CD4-positive, CD25-positive, alpha-beta regulatory T cell (primary cell): ENCODE measurements at regions not wholly inside any gene's neighbourhood (a gene's known extent, or its start where the extent isn't known, plus 50 kb on each side); places are given as distances from the start of the nearest gene placed in this dataset.

Source experiments
- ATAC-seq, 2 donors: fragments of 150-1000 bp; cut with Tn5 transposase; one replicate each; pipeline ENCODE4 v1.10.0; 2021; ENCODE audit warnings: low read depth in 2 of 2, moderate number of reproducible peaks in 2 of 2, moderate library complexity in 1 of 2
- DNase-seq, 3 donors: peaks; one replicate each; pipeline versions ENCODE4 v3.0.0 to v3.0.0-alpha.2; 2012 to 2022; ENCODE audit warnings: mixed read lengths in 1 of 3
- H3K27ac ChIP-seq: one replicate; pipeline ENCODE4 v1.7.0; 2013; ENCODE audit warnings: mild to moderate bottlenecking, low read length; ENCODE audit not compliant: insufficient read depth, poor library complexity, severe bottlenecking
- H3K27me3 ChIP-seq: one replicate; pipeline ENCODE4 v1.7.0; 2013; ENCODE audit warnings: low read length; ENCODE audit not compliant: control insufficient read depth, insufficient read depth
- H3K36me3 ChIP-seq: one replicate; pipeline ENCODE4 v1.7.0; 2013; ENCODE audit warnings: mild to moderate bottlenecking, low read length, moderate library complexity; ENCODE audit not compliant: control insufficient read depth, insufficient read depth
- H3K4me1 ChIP-seq: 2 replicates; pipeline ENCODE4 v1.7.0; 2013; ENCODE audit warnings: mild to moderate bottlenecking, low read length; ENCODE audit not compliant: insufficient read depth, control insufficient read depth, poor library complexity, severe bottlenecking
- H3K4me3 ChIP-seq: one replicate; pipeline ENCODE4 v1.7.0; 2013; ENCODE audit warnings: low read depth, mild to moderate bottlenecking, low read length, moderate library complexity
- H3K9me3 ChIP-seq, 2 experiments: 1 replicate in 1 of 2; 2 replicates in 1 of 2; pipeline ENCODE4 v1.7.0; 2013; ENCODE audit warnings: low read length in 2 of 2, mild to moderate bottlenecking in 1 of 2, moderate library complexity in 1 of 2; ENCODE audit not compliant: control insufficient read depth in 2 of 2
- H3K27ac Mint-ChIP-seq, 3 donors: one replicate each; pipeline ENCODE4 v1.8.0; 2020 to 2022; ENCODE audit warnings: mild to moderate bottlenecking in 3 of 3, mixed read lengths in 3 of 3, moderate library complexity in 2 of 3
- H3K27me3 Mint-ChIP-seq: one replicate; pipeline ENCODE4 v1.8.0; 2022; ENCODE audit warnings: mild to moderate bottlenecking, mixed read lengths
- H3K36me3 Mint-ChIP-seq: one replicate; pipeline ENCODE4 v1.8.0; 2020; ENCODE audit warnings: mixed read lengths
- H3K4me1 Mint-ChIP-seq, 4 donors: one replicate each; pipeline ENCODE4 v1.8.0; 2020 to 2022; ENCODE audit warnings: mixed read lengths in 4 of 4, mild to moderate bottlenecking in 1 of 4
- H3K4me3 Mint-ChIP-seq, 4 donors: one replicate each; pipeline ENCODE4 v1.8.0; 2020 to 2022; ENCODE audit warnings: mild to moderate bottlenecking in 4 of 4, mixed read lengths in 4 of 4, moderate library complexity in 3 of 4
- H3K9me3 Mint-ChIP-seq, 7 donors: one replicate each; pipeline ENCODE4 v1.8.0; 2020 to 2022; ENCODE audit warnings: mixed read lengths in 7 of 7, mild to moderate bottlenecking in 3 of 7, moderate library complexity in 2 of 7

- Histone ChIP-seq H3K9me3 (no peaks in the 10 kb centered on the region), H3K27me3 (peaks cover 12% of the 10 kb centered on the region), H3K27ac (no peak overlapping the region), H3K4me3 (no peak overlapping the region), H3K36me3 (no peaks in the 10 kb centered on the region), H3K4me1 (no peaks in the 10 kb centered on the region)
- no peaks in the 10 kb centered on the region for H3K4me1 Mint-ChIP-seq
- H3K9me3 Mint-ChIP-seq: peaks cover 0 to 4% (median 0%) of the 10 kb centered on the region in 7 donors
- H3K4me3 Mint-ChIP-seq: no peak overlapping the region
- DNase-seq (no peak), ATAC-seq (no peak)
- no peaks in the 10 kb centered on the region for H3K36me3 Mint-ChIP-seq
- H3K27me3 Mint-ChIP-seq: peaks cover 63% of the 10 kb centered on the region
- no peak overlapping the region for H3K27ac Mint-ChIP-seq
Observed at GRCh38 chr15:60215225-60215963, 182.4 kb downstream of the ANXA2 start.

DNA sequence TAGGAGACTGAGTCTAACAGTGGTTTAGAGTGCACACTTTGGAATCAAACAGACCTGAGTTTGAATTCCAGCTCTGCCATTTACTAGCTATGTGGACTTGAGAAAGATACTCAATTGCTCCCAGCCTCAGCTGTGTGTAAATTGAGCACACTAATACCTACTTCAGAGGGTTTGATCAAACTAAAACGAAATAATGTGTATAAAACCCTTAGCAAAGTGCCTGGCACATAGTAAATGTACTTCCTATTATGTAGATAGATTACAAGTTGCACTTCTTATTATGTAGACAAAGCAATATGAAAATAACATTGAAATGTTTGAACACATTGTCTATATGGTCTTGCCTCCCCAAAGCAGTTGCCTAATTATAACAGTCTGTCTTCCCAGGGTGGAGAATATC, 180.6 kb downstream of the ANXA2 start:
- Mint-ChIP-seq H3K27me3 (peaks cover 74% of the 10 kb centered on the region), H3K4me3 (no peak overlapping the region), H3K9me3 (peaks cover 0 to 4% (median 0%) of the 10 kb centered on the region in 7 donors), H3K27ac (no peak overlapping the region), H3K36me3 (no peaks in the 10 kb centered on the region), H3K4me1 (no peaks in the 10 kb centered on the region)
- no peak for DNase-seq
- Histone ChIP-seq H3K9me3 (no peaks in the 10 kb centered on the region), H3K27me3 (peaks cover 7% of the 10 kb centered on the region), H3K27ac (no peak overlapping the region), H3K36me3 (no peaks in the 10 kb centered on the region), H3K4me1 (no peaks in the 10 kb centered on the region), H3K4me3 (no peak overlapping the region)
- no peak for ATAC-seq

GRCh38 chr15:60218256-60218655, 179.5 kb downstream of the ANXA2 start:
- no peaks in the 10 kb centered on the region for H3K36me3 ChIP-seq
- Mint-ChIP-seq H3K36me3 (no peaks in the 10 kb centered on the region), H3K27ac (no peak overlapping the region), H3K27me3 (peaks cover 70% of the 10 kb centered on the region), H3K4me3 (no peak overlapping the region), H3K4me1 (no peaks in the 10 kb centered on the region), H3K9me3 (peaks cover 0 to 3% (median 0%) of the 10 kb centered on the region in 7 donors)
- H3K27ac ChIP-seq: no peak overlapping the region
- DNase-seq (no peak), ATAC-seq (no peak)
- H3K4me1 ChIP-seq: no peaks in the 10 kb centered on the region
- peaks cover 14% of the 10 kb centered on the region for H3K27me3 ChIP-seq
- no peaks in the 10 kb centered on the region for H3K9me3 ChIP-seq
- no peak overlapping the region for H3K4me3 ChIP-seq

DNA sequence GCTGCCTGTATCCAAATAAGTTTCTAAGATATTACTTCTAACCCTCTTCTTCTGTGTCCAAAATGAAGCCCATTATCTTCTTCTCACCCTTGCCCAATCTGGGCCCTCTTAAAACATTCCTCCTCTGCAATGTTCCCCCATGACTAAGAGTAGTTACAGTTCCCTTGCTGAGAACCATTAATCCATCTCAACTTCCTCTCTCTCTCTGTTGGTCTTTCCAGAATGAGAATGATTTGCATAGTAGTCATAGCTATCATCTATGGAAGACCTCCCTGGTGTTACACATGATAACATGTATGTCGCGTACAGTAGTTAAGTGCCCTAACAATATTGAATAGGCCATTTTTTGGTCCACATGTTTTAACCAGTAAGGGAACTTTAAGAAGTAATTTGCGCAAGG, 177.9 kb downstream of the ANXA2 start:
- H3K4me3 Mint-ChIP-seq: no peak overlapping the region
- H3K27ac Mint-ChIP-seq: no peak overlapping the region
- H3K4me1 ChIP-seq: no peaks in the 10 kb centered on the region
- no peak overlapping the region for H3K27ac ChIP-seq
- H3K4me3 ChIP-seq: no peak overlapping the region
- H3K27me3 ChIP-seq: peaks cover 16% of the 10 kb centered on the region
- H3K36me3 ChIP-seq: no peaks in the 10 kb centered on the region
- DNase-seq: no peak
- H3K4me1 Mint-ChIP-seq: peaks cover 0 to 6% (median 0%) of the 10 kb centered on the region in 4 donors
- H3K9me3 Mint-ChIP-seq: peaks cover 0 to 2% (median 0%) of the 10 kb centered on the region in 7 donors
- ATAC-seq: no peak
- peaks cover 75% of the 10 kb centered on the region for H3K27me3 Mint-ChIP-seq
- H3K9me3 ChIP-seq: no peaks in the 10 kb centered on the region
- H3K36me3 Mint-ChIP-seq: no peaks in the 10 kb centered on the region

- DNase-seq (no peak), ATAC-seq (no peak)
- H3K4me1 ChIP-seq: no peaks in the 10 kb centered on the region
- Mint-ChIP-seq H3K27ac (no peak overlapping the region), H3K4me3 (no peak overlapping the region), H3K36me3 (no peaks in the 10 kb centered on the region), H3K9me3 (no peaks in the 10 kb centered on the region), H3K27me3 (peaks cover 70% of the 10 kb centered on the region), H3K4me1 (peaks cover 0 to 6% (median 0%) of the 10 kb centered on the region in 4 donors)
- H3K27me3 ChIP-seq: peaks cover 18% of the 10 kb centered on the region
- H3K9me3 ChIP-seq: no peaks in the 10 kb centered on the region
- no peak overlapping the region for H3K27ac ChIP-seq
- no peak overlapping the region for H3K4me3 ChIP-seq
- H3K36me3 ChIP-seq: no peaks in the 10 kb centered on the region
Observed at GRCh38 chr15:60221356-60221755, 176.4 kb downstream of the ANXA2 start.

GRCh38 chr15:60222404-60222803, 175.4 kb downstream of the ANXA2 start:
- no peaks in the 10 kb centered on the region for H3K36me3 Mint-ChIP-seq

DNA sequence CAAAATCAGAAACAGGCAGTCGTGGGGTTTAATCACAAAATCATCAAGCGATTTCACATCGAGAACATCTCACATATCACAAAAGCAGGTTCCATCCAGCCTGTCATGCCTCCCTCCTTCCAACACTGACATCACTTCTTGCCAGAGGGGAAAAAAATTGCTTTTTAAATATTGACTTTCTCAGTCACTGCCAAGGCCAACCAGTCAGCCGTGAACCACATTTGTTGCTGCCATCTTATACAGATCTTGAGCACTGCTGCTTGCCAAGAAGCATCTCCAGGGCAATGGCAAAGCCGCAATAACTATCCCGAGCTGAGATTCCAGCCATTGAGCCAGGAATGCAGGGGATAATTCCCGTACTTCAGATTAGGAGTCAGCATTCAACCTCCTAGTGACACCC, 174.6 kb downstream of the ANXA2 start:
- no peak for DNase-seq
- Histone ChIP-seq H3K27ac (no peak overlapping the region), H3K4me1 (no peaks in the 10 kb centered on the region), H3K9me3 (no peaks in the 10 kb centered on the region), H3K27me3 (peaks cover 22% of the 10 kb centered on the region), H3K4me3 (no peak overlapping the region), H3K36me3 (no peaks in the 10 kb centered on the region)
- Mint-ChIP-seq H3K4me3 (no peak overlapping the region), H3K4me1 (peaks cover 0 to 6% (median 0%) of the 10 kb centered on the region in 4 donors), H3K27me3 (peaks cover 74% of the 10 kb centered on the region), H3K36me3 (no peaks in the 10 kb centered on the region), H3K9me3 (no peaks in the 10 kb centered on the region), H3K27ac (no peak overlapping the region)
- ATAC-seq: no peak

More at GRCh38 chr15:60222404-60222803, 175.4 kb downstream of the ANXA2 start:
- ATAC-seq (no peak), DNase-seq (no peak)
- H3K27me3 Mint-ChIP-seq: peaks cover 72% of the 10 kb centered on the region
- H3K27ac Mint-ChIP-seq: no peak overlapping the region
- Histone ChIP-seq H3K27me3 (peaks cover 20% of the 10 kb centered on the region), H3K4me3 (no peak overlapping the region), H3K27ac (no peak overlapping the region), H3K4me1 (no peaks in the 10 kb centered on the region), H3K36me3 (no peaks in the 10 kb centered on the region), H3K9me3 (no peaks in the 10 kb centered on the region)
- peaks cover 0 to 6% (median 0%) of the 10 kb centered on the region in 4 donors for H3K4me1 Mint-ChIP-seq
- no peaks in the 10 kb centered on the region for H3K9me3 Mint-ChIP-seq
- no peak overlapping the region for H3K4me3 Mint-ChIP-seq

DNA sequence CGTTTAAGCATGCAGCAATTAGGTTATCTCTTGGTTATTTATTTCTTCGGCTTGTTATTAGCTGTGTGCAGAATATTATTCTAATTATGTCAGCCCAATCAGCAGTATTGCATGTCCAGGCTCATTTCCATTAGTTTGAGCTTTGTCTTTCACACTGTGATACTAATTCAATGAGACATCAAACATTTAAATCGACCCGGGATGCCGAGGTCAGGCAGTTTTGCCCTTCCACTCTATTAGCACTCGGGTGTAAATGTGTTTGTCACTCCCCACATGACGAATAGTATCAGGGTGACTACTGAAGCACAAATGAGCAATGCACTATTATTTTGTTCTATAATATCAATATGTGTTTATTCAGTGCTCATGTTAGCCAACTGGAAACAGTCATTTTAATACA, 170.9 kb downstream of the ANXA2 start:
- Histone ChIP-seq H3K36me3 (no peaks in the 10 kb centered on the region), H3K4me1 (no peaks in the 10 kb centered on the region), H3K4me3 (no peak overlapping the region), H3K27ac (no peak overlapping the region), H3K9me3 (no peaks in the 10 kb centered on the region), H3K27me3 (peaks cover 23% of the 10 kb centered on the region)
- peaks cover 55% of the 10 kb centered on the region for H3K27me3 Mint-ChIP-seq
- H3K4me1 Mint-ChIP-seq: peaks cover 0 to 7% (median 4%) of the 10 kb centered on the region in 4 donors
- H3K4me3 Mint-ChIP-seq: no peak overlapping the region
- peaks cover 0 to 1% (median 0%) of the 10 kb centered on the region in 7 donors for H3K9me3 Mint-ChIP-seq
- H3K36me3 Mint-ChIP-seq: no peaks in the 10 kb centered on the region
- ATAC-seq (no peak), DNase-seq (no peak)
- H3K27ac Mint-ChIP-seq: no peak overlapping the region
